ENCODE measurements at regions not wholly inside any gene's neighbourhood (a gene's known extent, or its start where the extent isn't known, plus 50 kb on each side); places are given as distances from the start of the nearest gene placed in this dataset.

DNA sequence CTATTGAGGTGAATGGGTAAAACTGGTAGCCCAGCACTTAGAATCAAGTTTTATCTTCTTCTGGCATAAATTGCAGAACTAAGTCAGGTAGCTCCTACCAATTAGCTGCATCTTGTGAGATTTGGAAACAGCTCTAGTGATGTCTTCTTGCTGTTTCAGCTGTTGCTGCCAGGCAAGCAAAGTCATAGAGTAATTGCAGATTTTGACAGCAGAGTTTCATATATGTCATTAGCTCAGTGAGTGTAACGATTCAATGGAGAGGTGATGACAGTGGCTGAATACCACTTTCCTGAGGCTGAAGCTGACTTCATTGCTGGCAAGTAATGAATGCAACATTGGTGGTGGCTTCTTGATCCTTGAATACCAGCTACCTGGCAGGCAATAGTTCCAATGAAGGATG is 1109.7 kb upstream of the CDH18 start:
- H3K36me3 ChIP-seq (ENCODE audit: insufficient read depth, low read length) = no peaks in the 10 kb centered on the region
- H3K27ac ChIP-seq (ENCODE audit: low read depth, low read length) = no peak overlapping the region
- H3K4me3 ChIP-seq (ENCODE audit: low read depth in 1 of 2, low read length in 2 of 2) = no peak overlapping the region
- no peaks in the 10 kb centered on the region for H3K9me3 ChIP-seq (ENCODE audit: low read length)
- no peak overlapping the region for H3K9ac ChIP-seq (ENCODE audit: low read length)
- no peaks in the 10 kb centered on the region for H3K4me1 ChIP-seq (ENCODE audit: insufficient read depth, low read length)
- H3K27me3 ChIP-seq (ENCODE audit: control insufficient read depth in 1 of 2, insufficient read depth in 2 of 2, low read length in 2 of 2) = no peaks in the 10 kb centered on the region

- Histone ChIP-seq H3K4me3 (ENCODE audit: low read depth in 1 of 2, low read length in 2 of 2) (no peak overlapping the region), H3K9ac (ENCODE audit: low read length) (no peak overlapping the region), H3K36me3 (ENCODE audit: insufficient read depth, low read length) (no peaks in the 10 kb centered on the region), H3K27ac (ENCODE audit: low read depth, low read length) (no peak overlapping the region), H3K9me3 (ENCODE audit: low read length) (no peaks in the 10 kb centered on the region), H3K27me3 (ENCODE audit: control insufficient read depth in 1 of 2, insufficient read depth in 2 of 2, low read length in 2 of 2) (no peaks in the 10 kb centered on the region), H3K4me1 (ENCODE audit: insufficient read depth, low read length) (no peaks in the 10 kb centered on the region)
Observed at GRCh38 chr5:21094619-21095018, 1106.6 kb upstream of the CDH18 start.

- Histone ChIP-seq H3K27ac (ENCODE audit: low read depth, low read length) (no peak overlapping the region), H3K4me3 (ENCODE audit: low read depth in 1 of 2, low read length in 2 of 2) (no peak overlapping the region), H3K9me3 (ENCODE audit: low read length) (no peaks in the 10 kb centered on the region), H3K36me3 (ENCODE audit: insufficient read depth, low read length) (no peaks in the 10 kb centered on the region), H3K4me1 (ENCODE audit: insufficient read depth, low read length) (no peaks in the 10 kb centered on the region), H3K9ac (ENCODE audit: low read length) (no peak overlapping the region), H3K27me3 (ENCODE audit: control insufficient read depth in 1 of 2, insufficient read depth in 2 of 2, low read length in 2 of 2) (no peaks in the 10 kb centered on the region)
Observed at GRCh38 chr5:21087766-21088165, 1099.8 kb upstream of the CDH18 start.

GRCh38 chr5:21085791-21086190 is 1097.8 kb upstream of the CDH18 start:
- Histone ChIP-seq H3K36me3 (ENCODE audit: insufficient read depth, low read length) (no peaks in the 10 kb centered on the region), H3K9ac (ENCODE audit: low read length) (no peak overlapping the region), H3K4me3 (ENCODE audit: low read depth in 1 of 2, low read length in 2 of 2) (no peak overlapping the region), H3K27me3 (ENCODE audit: control insufficient read depth in 1 of 2, insufficient read depth in 2 of 2, low read length in 2 of 2) (no peaks in the 10 kb centered on the region), H3K27ac (ENCODE audit: low read depth, low read length) (no peak overlapping the region), H3K4me1 (ENCODE audit: insufficient read depth, low read length) (no peaks in the 10 kb centered on the region), H3K9me3 (ENCODE audit: low read length) (no peaks in the 10 kb centered on the region)

GRCh38 chr5:21071986-21072385 is 1084.0 kb upstream of the CDH18 start:
- no peak overlapping the region for H3K27ac ChIP-seq (ENCODE audit: low read depth, low read length)
- no peaks in the 10 kb centered on the region for H3K9me3 ChIP-seq (ENCODE audit: low read length)
- no peaks in the 10 kb centered on the region for H3K36me3 ChIP-seq (ENCODE audit: insufficient read depth, low read length)
- H3K4me1 ChIP-seq (ENCODE audit: insufficient read depth, low read length) = no peaks in the 10 kb centered on the region
- no peaks in the 10 kb centered on the region for H3K27me3 ChIP-seq (ENCODE audit: control insufficient read depth in 1 of 2, insufficient read depth in 2 of 2, low read length in 2 of 2)
- H3K9ac ChIP-seq (ENCODE audit: low read length) = no peak overlapping the region
- H3K4me3 ChIP-seq (ENCODE audit: low read depth in 1 of 2, low read length in 2 of 2) = no peak overlapping the region

DNA sequence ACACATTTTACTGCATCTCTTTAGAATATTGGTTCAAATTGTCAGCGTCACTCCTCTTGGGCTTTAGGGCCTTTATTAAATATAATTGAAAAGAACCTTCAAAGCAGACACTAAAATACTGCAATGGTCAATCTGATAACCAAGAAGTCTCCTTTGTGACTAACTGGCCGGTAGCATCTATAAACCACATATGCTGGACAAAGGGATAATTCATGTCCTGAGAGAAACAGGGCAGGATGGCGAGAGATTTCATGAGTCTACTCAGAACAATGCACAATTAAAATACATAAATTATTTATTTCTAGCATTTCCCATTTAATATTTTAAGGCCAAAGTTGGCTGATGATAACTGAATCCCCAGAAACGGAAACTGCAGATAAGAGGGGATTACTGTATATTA is 1083.4 kb upstream of the CDH18 start:
- Histone ChIP-seq H3K36me3 (ENCODE audit: insufficient read depth, low read length) (no peaks in the 10 kb centered on the region), H3K9me3 (ENCODE audit: low read length) (no peaks in the 10 kb centered on the region), H3K27me3 (ENCODE audit: control insufficient read depth in 1 of 2, insufficient read depth in 2 of 2, low read length in 2 of 2) (no peaks in the 10 kb centered on the region), H3K27ac (ENCODE audit: low read depth, low read length) (no peak overlapping the region), H3K4me3 (ENCODE audit: low read depth in 1 of 2, low read length in 2 of 2) (no peak overlapping the region), H3K4me1 (ENCODE audit: insufficient read depth, low read length) (no peaks in the 10 kb centered on the region), H3K9ac (ENCODE audit: low read length) (no peak overlapping the region)

DNA sequence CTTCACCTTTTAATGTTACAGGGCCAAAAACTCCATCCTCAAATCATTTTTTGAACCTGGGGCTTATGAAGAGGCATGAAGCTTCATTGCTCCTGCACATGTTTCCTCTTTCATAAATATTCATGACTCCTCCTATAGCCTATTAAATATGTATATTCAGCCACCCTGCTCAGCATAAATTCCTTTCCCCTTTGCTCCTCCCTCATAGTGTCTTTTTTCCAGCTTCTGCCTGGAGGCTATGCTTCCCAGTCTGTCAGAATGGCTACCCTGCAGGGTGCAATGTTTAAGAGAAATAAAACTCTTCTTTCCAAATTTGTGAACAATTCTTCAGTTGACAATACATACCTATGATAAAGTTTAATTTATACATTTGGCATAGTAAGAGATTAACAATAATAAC is 1082.9 kb upstream of the CDH18 start:
- Histone ChIP-seq H3K27ac (ENCODE audit: low read depth, low read length) (no peak overlapping the region), H3K4me3 (ENCODE audit: low read depth in 1 of 2, low read length in 2 of 2) (no peak overlapping the region), H3K36me3 (ENCODE audit: insufficient read depth, low read length) (no peaks in the 10 kb centered on the region), H3K27me3 (ENCODE audit: control insufficient read depth in 1 of 2, insufficient read depth in 2 of 2, low read length in 2 of 2) (no peaks in the 10 kb centered on the region), H3K4me1 (ENCODE audit: insufficient read depth, low read length) (no peaks in the 10 kb centered on the region), H3K9ac (ENCODE audit: low read length) (no peak overlapping the region), H3K9me3 (ENCODE audit: low read length) (no peaks in the 10 kb centered on the region)

DNA sequence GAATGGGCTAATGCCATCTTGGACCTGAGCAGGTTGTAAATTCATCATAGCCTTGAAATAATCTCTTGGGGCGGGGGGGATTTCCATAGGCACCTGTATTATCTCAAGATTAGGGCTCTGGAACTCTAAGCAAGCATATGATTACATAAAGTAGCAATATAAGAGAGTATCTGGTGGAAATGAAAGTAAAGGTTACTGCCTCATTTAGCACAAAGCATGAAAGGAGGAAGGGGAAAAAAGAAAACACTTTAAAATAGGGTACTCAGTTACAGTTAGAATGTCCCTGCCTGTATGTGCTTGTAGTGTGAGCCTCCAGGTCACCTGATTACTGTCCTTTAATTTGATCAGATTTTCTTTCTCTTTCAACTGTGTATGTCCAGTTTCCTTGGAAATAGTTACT is 1079.7 kb upstream of the CDH18 start:
- no peaks in the 10 kb centered on the region for H3K27me3 ChIP-seq (ENCODE audit: control insufficient read depth in 1 of 2, insufficient read depth in 2 of 2, low read length in 2 of 2)
- H3K36me3 ChIP-seq (ENCODE audit: insufficient read depth, low read length) = no peaks in the 10 kb centered on the region

GRCh38 chr5:21063146-21063545 is 1075.1 kb upstream of the CDH18 start:
- no peak overlapping the region for H3K9ac ChIP-seq (ENCODE audit: low read length)
- H3K4me1 ChIP-seq (ENCODE audit: insufficient read depth, low read length) = no peaks in the 10 kb centered on the region
- H3K36me3 ChIP-seq (ENCODE audit: insufficient read depth, low read length) = no peaks in the 10 kb centered on the region

More for the DNA sequence above, 1079.7 kb upstream of the CDH18 start:
- no peaks in the 10 kb centered on the region for H3K4me1 ChIP-seq (ENCODE audit: insufficient read depth, low read length)
- H3K9me3 ChIP-seq (ENCODE audit: low read length) = no peaks in the 10 kb centered on the region
- H3K9ac ChIP-seq (ENCODE audit: low read length) = no peak overlapping the region
- H3K4me3 ChIP-seq (ENCODE audit: low read depth in 1 of 2, low read length in 2 of 2) = no peak overlapping the region
- no peak overlapping the region for H3K27ac ChIP-seq (ENCODE audit: low read depth, low read length)

DNA sequence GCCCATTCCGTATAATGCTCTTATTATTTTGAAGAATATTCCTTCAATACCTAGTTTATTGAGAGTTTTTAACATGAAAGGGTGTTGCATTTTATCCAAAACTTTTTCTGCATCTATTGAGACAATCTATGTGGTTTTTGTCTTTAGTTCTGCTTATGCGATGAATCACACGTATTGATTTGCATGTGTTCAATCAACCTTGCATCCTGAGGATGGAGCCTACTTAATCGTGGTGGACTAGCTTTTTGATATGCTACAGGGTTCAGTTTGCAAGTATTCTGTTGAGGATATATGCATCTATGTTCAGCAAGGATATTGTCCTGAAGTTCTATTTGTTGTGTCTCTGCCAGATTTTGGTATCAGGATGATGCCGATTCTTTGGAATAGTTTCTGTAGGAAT is 1070.3 kb upstream of the CDH18 start:
- no peak overlapping the region for H3K9ac ChIP-seq (ENCODE audit: low read length)
- H3K4me3 ChIP-seq (ENCODE audit: low read depth in 1 of 2, low read length in 2 of 2) = no peak overlapping the region
- H3K36me3 ChIP-seq (ENCODE audit: insufficient read depth, low read length) = no peaks in the 10 kb centered on the region
- no peaks in the 10 kb centered on the region for H3K4me1 ChIP-seq (ENCODE audit: insufficient read depth, low read length)
- H3K9me3 ChIP-seq (ENCODE audit: low read length) = no peaks in the 10 kb centered on the region
- no peak overlapping the region for H3K27ac ChIP-seq (ENCODE audit: low read depth, low read length)
- H3K27me3 ChIP-seq (ENCODE audit: control insufficient read depth in 1 of 2, insufficient read depth in 2 of 2, low read length in 2 of 2) = no peaks in the 10 kb centered on the region

More at GRCh38 chr5:21063146-21063545, 1075.1 kb upstream of the CDH18 start:
- Histone ChIP-seq H3K4me3 (ENCODE audit: low read depth in 1 of 2, low read length in 2 of 2) (no peak overlapping the region), H3K27ac (ENCODE audit: low read depth, low read length) (no peak overlapping the region), H3K27me3 (ENCODE audit: control insufficient read depth in 1 of 2, insufficient read depth in 2 of 2, low read length in 2 of 2) (no peaks in the 10 kb centered on the region), H3K9me3 (ENCODE audit: low read length) (no peaks in the 10 kb centered on the region)

- no peaks in the 10 kb centered on the region for H3K36me3 ChIP-seq (ENCODE audit: insufficient read depth, low read length)
Observed at GRCh38 chr5:21051945-21052344, 1063.9 kb upstream of the CDH18 start.

GRCh38 chr5:21049901-21050300 is 1061.9 kb upstream of the CDH18 start:
- Histone ChIP-seq H3K27ac (ENCODE audit: low read depth, low read length) (no peak overlapping the region), H3K9ac (ENCODE audit: low read length) (no peak overlapping the region), H3K9me3 (ENCODE audit: low read length) (no peaks in the 10 kb centered on the region), H3K27me3 (ENCODE audit: control insufficient read depth in 1 of 2, insufficient read depth in 2 of 2, low read length in 2 of 2) (no peaks in the 10 kb centered on the region), H3K4me1 (ENCODE audit: insufficient read depth, low read length) (no peaks in the 10 kb centered on the region), H3K36me3 (ENCODE audit: insufficient read depth, low read length) (no peaks in the 10 kb centered on the region), H3K4me3 (ENCODE audit: low read depth in 1 of 2, low read length in 2 of 2) (no peak overlapping the region)

More at GRCh38 chr5:21051945-21052344, 1063.9 kb upstream of the CDH18 start:
- H3K27me3 ChIP-seq (ENCODE audit: control insufficient read depth in 1 of 2, insufficient read depth in 2 of 2, low read length in 2 of 2) = no peaks in the 10 kb centered on the region
- H3K9ac ChIP-seq (ENCODE audit: low read length) = no peak overlapping the region
- H3K4me1 ChIP-seq (ENCODE audit: insufficient read depth, low read length) = no peaks in the 10 kb centered on the region
- no peak overlapping the region for H3K27ac ChIP-seq (ENCODE audit: low read depth, low read length)
- no peaks in the 10 kb centered on the region for H3K9me3 ChIP-seq (ENCODE audit: low read length)
- H3K4me3 ChIP-seq (ENCODE audit: low read depth in 1 of 2, low read length in 2 of 2) = no peak overlapping the region
